Transverse colon (tissue), 4 donors: ENCODE measurements at regions not wholly inside any gene's neighbourhood (a gene's known extent, or its start where the extent isn't known, plus 50 kb on each side); places are given as distances from the start of the nearest gene placed in this dataset.

ENCODE experiments used
- CTCF ChIP-seq, 5 experiments: fragments of 200-600 bp in 3 of 5; fragments of 450-650 bp in 2 of 5; sonication (generic) in 3 of 5; IDR thresholded peaks; 1 replicate in 2 of 5; 2 replicates in 3 of 5; pipeline ENCODE4 v1.5.1; 2016 to 2017; ENCODE audit warnings: antibody characterized with exemption in 5 of 5, inconsistent platforms in 3 of 5, mild to moderate bottlenecking in 2 of 5, moderate library complexity in 1 of 5
- EP300 ChIP-seq: sonication (generic); formaldehyde crosslinking; IDR thresholded peaks from one replicate; pipeline ENCODE4 v1.6.1; 2017; ENCODE audit warnings: antibody characterized with exemption, low read depth
- POLR2A ChIP-seq: fragments of 450-650 bp; IDR thresholded peaks from one replicate; pipeline ENCODE4 v1.6.1; 2016; ENCODE audit warnings: antibody characterized with exemption, mild to moderate bottlenecking, moderate library complexity
- POLR2AphosphoS5 ChIP-seq, 3 donors: sonication (generic); formaldehyde crosslinking; IDR thresholded peaks; one replicate each; pipeline ENCODE4 v1.6.1; 2016; ENCODE audit warnings: antibody characterized with exemption in 3 of 3

GRCh38 chr3:30225021-30225420 lies 381.4 kb upstream of the TGFBR2 start:
- TF ChIP-seq CTCF (IDR thresholded peaks at IDR 0.05): no peak
- no peak for TF ChIP-seq POLR2A
- no peak for TF ChIP-seq EP300
- TF ChIP-seq POLR2AphosphoS5 (IDR thresholded peaks at IDR 0.05): no peak
